Epithelial cell of proximal tubule (primary cell): ENCODE measurements at regions not wholly inside any gene's neighbourhood (a gene's known extent, or its start where the extent isn't known, plus 50 kb on each side); places are given as distances from the start of the nearest gene placed in this dataset.
A peak's percentile ranks its signal among the peaks of the same experiment; 100 is the strongest.

ENCODE experiments used
- DNase-seq: peaks from one replicate; pipeline ENCODE4 v3.0.0-alpha.2; 2011; ENCODE audit warnings: low read depth
- H3K4me3 ChIP-seq: 2 replicates; pipeline ENCODE4 v1.5.1; 2011; ENCODE audit warnings: low read depth, mild to moderate bottlenecking, low read length
- CTCF ChIP-seq: conservative IDR thresholded peaks from 2 replicates; pipeline ENCODE4 v1.5.1; 2012; ENCODE audit warnings: low read depth, mild to moderate bottlenecking, low read length

GRCh38 chr9:29548436-29548835 lies 1975.2 kb upstream of the C9orf72 start:
- H3K4me3 ChIP-seq = no peak overlapping the region
- no peak for TF ChIP-seq CTCF
- DNase-seq = no peak

- no peak for DNase-seq
- TF ChIP-seq CTCF = no peak
- H3K4me3 ChIP-seq = no peak overlapping the region
These were observed 1982.2 kb upstream of the C9orf72 start for GRCh38 chr9:29555502-29555901.

- no peak overlapping the region for H3K4me3 ChIP-seq
- no peak for TF ChIP-seq CTCF
- DNase-seq = peak; percentile 1
These were observed 1983.0 kb upstream of the C9orf72 start for GRCh38 chr9:29556317-29556716.

- no peak for DNase-seq
- TF ChIP-seq CTCF = no peak
- no peak overlapping the region for H3K4me3 ChIP-seq
These were observed 1983.5 kb upstream of the C9orf72 start for GRCh38 chr9:29556746-29557145.

- no peak for TF ChIP-seq CTCF
These were observed 1991.3 kb upstream of the C9orf72 start for GRCh38 chr9:29564564-29564963.

GRCh38 chr9:29575219-29575618 lies 2001.9 kb upstream of the C9orf72 start:
- DNase-seq = no peak
- no peak overlapping the region for H3K4me3 ChIP-seq
- no peak for TF ChIP-seq CTCF

More at GRCh38 chr9:29564564-29564963, 1991.3 kb upstream of the C9orf72 start:
- DNase-seq = no peak
- H3K4me3 ChIP-seq = no peak overlapping the region

GRCh38 chr9:29588361-29588760 lies 2015.1 kb upstream of the C9orf72 start:
- H3K4me3 ChIP-seq = no peak overlapping the region

More at GRCh38 chr9:29588361-29588760, 2015.1 kb upstream of the C9orf72 start:
- no peak for DNase-seq
- no peak for TF ChIP-seq CTCF
